ENCODE measurements at regions not wholly inside any gene's neighbourhood (a gene's known extent, or its start where the extent isn't known, plus 50 kb on each side); places are given as distances from the start of the nearest gene placed in this dataset.
A peak's percentile ranks its signal among the peaks of the same experiment; 100 is the strongest.

GRCh38 chr22:23522623-23523251, 57.4 kb downstream of the IGLL1 start:
- no peak for DNase-seq

- DNase-seq, result peak; percentile 23
These were observed 58.5 kb downstream of the IGLL1 start for GRCh38 chr22:23521441-23522113.

- no peak for DNase-seq
These were observed 59.1 kb downstream of the IGLL1 start for GRCh38 chr22:23520863-23521440.

DNA sequence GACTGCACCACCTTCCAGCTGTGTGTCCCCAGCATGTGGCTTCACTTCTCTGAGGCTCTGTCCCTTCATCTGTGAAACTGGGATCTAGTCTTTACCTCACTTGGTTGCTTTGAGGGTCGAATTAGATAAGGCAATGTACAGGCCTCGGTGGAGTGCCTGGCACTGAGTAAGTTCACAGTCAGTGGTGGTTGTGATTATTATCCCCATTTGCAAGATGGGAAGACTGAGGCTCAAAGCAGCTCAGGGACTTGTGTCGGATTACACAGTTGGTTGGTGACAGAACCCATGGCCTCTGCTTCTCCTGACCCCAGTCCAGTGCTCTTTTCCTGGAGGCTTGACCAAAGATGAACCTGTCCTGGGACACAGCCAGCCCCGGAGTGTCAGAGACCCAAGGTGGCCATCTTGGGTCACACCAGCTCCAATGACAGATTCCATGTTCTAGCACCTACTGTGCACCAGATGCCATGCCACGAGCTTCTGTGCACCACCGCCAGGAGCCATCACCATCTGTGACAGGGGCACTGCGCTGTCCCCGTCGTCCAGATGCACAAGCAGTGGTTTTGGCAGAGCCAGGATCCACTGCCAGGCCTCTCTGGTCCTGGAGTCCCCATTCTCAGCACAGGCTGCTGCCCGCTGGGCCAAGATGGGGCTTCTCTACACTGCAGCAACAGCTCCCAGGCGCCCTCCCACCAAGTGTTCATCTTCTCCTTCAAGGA, 60.5 kb downstream of the IGLL1 start:
- DNase-seq, result no peak

- no peak for DNase-seq
These were observed 61.5 kb downstream of the IGLL1 start for GRCh38 chr22:23518376-23519187.

- no peak for DNase-seq
These were observed 62.2 kb downstream of the IGLL1 start for GRCh38 chr22:23517804-23518375.

GRCh38 chr22:23516304-23516703, 63.8 kb downstream of the IGLL1 start:
- DNase-seq, result no peak

DNA sequence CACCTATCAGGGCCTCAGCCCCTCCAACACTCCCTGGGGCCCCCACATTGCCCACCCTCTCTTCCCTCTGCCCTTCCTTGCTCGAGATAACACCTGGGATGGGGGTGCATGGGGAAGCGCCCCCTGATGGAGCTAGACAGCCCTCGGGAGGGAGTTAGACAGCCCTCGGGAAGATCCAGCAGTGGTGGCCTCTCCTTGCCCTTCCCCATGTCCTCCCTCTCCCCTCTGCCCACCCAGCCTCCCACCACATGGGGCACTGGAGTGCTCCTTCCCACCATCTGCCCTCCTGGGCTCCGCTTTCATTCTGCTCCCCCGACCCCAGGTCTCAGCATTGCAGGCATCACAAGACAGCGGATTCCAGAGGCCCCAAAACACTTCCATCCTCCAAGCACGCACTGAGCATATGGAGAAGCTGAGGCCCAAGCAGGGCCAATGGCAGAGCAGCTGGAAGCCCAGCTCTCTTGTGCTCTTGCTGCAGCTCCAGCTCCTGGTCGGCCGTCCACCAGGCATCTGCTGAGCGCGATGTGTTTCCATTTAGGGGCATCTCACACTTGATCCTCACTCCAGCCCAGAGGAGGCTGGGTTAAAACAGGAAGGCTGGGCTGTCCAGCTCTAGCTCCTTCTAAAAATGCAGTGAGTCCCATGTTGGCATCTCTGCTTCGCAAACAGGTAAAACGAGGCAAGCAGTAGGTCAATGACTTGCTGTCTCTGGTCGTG, 65.6 kb downstream of the IGLL1 start:
- DNase-seq, result no peak

DNA sequence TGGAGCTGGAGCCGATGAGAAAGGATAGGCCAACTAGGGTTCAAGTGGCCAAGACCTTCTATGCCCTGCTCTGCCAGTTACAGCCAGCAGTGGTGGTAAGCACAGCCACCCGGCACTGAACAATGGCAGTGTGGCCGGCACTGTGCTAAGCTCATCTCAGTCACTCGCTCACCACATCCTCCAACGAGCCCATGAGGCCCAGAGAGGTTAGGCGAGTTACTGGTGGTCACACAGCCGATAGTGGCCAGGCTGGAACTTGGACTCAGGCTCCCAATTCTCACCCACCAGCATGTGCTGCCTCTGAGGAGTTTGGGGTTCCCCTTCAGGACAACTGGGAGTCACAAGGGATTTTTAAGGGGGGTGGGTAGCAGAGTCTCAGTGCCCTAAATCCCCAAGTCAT, 66.4 kb downstream of the IGLL1 start:
- DNase-seq, result no peak

DNA sequence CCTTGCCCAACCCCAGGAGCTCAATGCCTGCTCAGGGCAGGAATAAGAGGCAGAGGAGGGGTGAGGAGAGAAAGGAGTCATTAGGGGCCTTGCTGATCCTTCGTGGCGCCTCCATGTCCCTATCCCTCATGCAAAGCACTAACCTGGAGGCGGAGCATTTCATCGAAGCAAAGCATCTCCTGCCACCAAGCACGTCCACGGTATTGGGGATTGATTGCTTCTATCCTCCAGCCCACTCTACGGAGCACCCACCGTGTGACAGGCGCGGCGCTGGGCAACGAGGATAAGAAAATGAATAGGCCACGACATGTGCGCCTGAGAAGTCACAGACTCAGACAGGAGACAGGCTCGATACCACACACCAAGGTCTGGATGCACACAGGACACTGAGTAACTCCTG, 67.0 kb downstream of the IGLL1 start:
- no peak for DNase-seq

DNA sequence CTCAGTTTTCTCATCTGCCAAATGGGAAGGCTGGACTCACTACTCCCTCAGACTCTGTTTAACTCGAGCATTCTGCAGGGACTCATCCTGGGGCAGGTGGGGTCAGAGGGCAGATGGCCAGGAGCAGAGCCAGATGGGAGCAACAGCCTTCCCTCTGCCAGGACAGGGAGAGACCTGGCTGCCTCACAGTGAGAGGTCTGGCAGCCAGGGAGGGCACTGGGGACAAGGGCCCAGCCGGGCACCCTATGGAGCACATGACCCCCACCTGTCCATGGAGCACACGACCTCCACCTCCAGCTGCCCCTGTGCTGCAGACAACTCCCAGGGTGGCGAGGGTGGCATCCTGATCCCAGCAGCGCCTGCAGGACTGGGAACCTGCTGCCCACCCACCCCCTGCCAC, 67.4 kb downstream of the IGLL1 start:
- DNase-seq, result no peak

DNA sequence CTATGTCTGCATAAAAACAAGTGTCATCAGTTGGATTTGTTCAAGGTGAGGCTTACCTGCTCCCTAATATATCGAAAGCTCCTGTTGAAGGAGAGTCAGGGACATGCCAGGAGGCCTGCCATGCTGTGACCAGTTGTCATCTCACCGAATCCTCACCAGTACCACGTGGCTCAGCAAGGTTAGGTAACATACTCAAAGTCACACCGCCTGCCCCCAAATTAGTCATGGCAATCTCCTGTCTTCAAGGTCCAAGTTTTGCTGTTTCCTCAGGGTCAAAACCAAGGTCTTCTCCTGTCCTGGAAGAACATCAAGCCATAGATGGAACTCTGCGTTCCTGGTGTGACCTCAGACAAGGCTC, 67.8 kb downstream of the IGLL1 start:
- no peak for DNase-seq

DNA sequence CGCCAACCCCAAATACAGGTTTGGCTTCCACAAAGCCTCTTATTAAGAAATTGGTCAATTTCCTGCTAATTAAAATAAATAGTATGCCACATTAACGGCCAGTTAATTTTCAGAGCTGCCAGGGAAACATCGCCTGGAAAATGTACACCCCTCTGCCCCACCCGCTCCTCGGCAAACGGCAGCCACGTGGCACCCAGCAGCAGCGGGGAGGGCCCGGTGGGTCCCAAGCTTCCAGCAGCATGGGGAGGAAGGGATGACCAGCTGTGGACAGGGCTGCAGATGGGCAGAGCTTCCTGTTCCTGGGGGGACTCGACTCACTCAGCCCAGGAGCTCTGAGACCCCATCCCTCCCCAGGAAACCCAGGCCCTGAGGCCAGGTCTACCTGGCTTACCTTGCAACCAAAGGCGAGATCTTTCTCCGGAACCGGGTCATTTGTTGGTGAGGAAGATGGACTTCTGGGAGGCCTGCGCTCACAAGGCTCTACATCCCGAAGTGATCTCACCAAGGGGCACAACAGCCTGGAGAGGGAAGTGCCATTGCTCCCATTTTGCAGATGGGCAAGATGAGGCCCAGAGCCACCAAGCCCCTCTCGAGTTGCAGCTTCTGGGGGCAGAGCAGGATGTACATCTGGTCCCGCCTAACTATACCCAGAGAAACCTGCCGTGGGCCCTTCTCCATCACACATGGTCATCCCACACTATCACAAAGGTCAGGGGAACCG, 68.3 kb downstream of the IGLL1 start:
- no peak for DNase-seq

DNA sequence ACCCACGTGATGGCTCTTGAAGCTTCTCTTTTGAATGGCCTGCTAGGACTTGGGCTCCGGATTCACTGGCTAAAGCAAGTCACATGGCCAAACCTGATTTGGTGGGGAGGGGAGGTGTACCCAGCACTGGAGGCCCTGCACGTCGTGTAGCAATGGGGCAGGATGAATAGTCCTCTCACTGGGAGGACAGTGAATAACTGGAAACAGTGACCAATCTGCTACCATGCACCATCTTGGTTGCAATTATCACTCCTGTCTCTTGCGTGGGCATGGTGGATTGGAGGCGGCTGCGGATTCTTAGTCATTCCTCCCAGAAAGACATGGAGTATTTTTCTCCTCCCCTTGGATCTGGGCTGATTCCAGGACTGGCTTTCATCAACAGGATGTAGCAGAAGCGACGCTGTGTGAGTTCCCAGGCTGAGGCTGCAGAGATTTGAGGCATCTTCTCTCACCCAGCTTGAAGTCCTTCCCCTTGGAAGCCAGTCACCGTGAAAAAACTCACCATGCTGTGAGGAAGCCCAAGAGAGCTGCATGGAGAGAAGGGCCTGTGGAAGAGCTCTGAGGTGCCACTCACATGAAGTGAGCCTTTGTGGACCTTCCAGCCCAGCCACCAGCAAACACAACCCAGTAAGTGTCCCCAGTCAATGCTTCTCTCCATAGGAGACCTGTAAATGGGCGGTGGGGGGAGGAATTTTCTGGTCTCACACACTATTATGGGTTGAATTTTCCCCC, 70.4 kb downstream of the IGLL1 start:
- no peak for DNase-seq

DNA sequence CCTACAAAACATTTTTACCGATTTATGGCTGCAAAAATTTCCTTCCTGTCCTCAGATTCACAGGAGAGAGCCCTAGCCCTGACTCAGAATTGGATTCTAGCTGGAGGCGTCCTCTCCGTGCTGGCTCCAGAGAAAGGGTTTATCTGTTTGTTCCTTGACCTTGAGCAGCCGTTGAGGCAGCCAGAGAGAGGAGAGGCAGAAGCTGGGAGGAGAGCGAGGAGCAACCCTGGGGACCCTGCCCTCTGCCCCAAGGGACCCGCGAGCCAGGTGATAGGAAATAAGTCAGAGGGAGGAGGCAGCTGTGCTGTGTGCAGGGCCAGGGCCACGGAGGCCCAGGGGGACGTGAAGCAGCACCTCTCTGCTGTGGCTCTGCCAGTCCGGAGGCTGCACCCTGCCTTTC, 75.6 kb downstream of the IGLL1 start:
- DNase-seq, result no peak

DNA sequence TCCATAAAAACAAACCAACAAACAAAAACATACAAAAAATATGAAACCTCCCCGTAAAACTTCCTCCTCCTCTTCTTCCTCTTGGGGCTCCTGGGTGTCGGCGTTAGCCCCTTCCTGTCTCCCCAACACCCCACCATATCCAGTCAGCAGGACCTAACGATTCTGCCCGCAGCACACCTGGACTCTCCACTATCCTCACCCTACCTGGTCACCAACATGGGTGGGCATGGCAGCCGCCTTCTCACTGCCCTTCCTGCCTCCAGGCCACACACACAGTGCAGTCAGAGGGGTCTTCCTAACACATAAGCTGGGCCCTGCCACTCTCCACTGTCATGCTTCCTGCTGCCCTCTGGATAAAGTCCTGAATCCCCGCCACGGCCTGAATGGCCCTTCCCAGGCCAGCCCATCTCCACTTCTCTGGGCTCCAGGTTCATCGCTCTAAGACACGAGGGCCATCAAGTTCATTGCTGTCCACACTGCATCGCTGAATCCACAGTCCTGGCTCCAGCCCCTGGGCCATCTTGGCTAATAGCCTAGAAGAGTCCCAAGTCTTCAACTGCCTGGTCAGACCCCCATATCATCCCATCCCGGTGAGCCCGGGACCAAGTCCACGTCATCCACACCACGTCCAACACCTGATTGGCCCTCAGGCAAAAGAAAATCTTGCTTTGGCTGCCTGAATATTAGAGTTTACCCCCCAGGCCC, 76.2 kb downstream of the IGLL1 start:
- DNase-seq, result no peak

DNA sequence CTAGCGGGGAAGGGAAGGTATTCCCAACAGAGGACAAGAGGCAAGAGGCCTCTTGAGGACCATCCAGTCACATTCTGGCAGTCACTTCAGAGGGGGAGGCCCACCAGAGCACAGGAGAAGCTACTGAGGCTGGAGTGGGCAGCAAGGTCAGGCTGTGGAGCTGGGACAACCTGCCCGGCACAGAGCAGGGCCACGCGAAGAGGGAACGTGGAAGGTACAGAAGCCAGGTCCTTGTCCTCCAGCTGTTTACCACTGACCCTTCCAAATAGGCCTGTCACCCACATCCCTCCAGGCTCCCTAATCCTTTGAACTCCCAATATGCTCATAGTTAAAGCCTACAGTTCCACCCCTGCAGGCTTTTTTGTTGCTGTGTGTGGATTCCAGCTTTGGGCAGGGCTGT, 76.9 kb downstream of the IGLL1 start:
- no peak for DNase-seq

DNA sequence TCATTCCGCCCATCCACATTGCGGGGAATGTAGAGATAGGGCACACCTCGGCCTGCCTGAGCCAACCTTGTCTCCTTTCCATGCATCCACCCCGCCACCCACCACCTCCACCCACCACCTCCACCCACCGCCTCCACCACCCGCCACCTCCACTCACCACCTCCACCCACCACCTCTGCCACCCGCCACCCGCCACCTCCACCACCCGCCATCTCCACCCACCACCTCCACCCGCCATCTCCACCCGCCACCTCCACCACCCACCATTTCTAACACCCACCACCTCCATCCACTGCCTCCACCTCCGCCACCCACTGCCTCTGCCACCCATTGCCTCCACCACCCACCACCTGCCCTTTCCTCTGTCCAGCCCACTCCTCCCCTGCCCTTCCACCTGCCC, 78.4 kb downstream of the IGLL1 start:
- DNase-seq, result no peak

DNA sequence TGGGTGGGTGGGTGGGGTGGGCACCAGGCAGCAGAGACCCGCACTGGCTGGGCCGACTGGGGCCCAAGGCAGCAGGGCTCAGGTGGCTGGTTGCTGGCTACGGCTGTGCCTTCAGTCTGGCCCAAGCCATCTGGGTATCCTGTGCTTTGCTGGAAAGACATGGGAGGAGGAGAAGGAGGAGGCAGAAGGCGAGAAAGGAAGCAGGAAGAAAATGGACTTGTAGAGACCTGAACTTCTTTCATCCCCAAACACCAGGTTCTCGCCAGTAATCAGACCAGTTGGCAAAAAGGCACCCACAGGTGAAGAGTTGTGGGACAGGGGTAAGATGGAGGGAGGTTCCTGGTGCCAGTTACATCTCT, 78.8 kb downstream of the IGLL1 start:
- no peak for DNase-seq

All from activated T-cell treated with anti-CD3 and anti-CD28 coated beads for 4 hours (primary cell).